HG03520 (cell line): ENCODE measurements at regions not wholly inside any gene's neighbourhood (a gene's known extent, or its start where the extent isn't known, plus 50 kb on each side); places are given as distances from the start of the nearest gene placed in this dataset.

ENCODE experiments used
- ATAC-seq: cut with Tn5 transposase; IDR thresholded peaks from one replicate; pipeline ENCODE4 v1.9.1; 2021; ENCODE audit warnings: mild to moderate bottlenecking, moderate library complexity; ENCODE audit not compliant: unreplicated experiment

GRCh38 chr9:90400091-90400490, 242.5 kb downstream of the DIRAS2 start:
- no peak for ATAC-seq

DNA sequence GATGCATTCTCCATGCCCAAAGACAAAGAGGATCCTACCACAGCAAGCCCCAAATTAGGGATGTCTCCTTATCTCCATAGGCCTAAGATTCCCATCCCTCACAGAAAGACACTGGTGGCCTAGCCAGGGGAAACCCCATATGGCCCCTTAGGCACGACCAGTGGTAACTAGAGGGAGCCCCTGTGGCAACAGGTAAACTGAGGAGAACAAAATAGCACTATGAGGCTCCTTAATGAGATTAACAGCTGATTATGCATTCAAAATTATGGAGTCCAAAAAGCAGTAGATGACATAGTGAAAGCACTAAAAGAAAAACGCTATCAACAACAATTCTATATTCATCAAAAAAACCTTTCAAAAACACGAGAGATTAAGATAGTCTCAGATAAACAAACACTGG, 234.0 kb downstream of the DIRAS2 start:
- no peak for ATAC-seq

GRCh38 chr9:90419221-90419851, 223.3 kb downstream of the DIRAS2 start:
- ATAC-seq, result no peak

- no peak for ATAC-seq
Observed at GRCh38 chr9:90420211-90420610, 222.4 kb downstream of the DIRAS2 start.

DNA sequence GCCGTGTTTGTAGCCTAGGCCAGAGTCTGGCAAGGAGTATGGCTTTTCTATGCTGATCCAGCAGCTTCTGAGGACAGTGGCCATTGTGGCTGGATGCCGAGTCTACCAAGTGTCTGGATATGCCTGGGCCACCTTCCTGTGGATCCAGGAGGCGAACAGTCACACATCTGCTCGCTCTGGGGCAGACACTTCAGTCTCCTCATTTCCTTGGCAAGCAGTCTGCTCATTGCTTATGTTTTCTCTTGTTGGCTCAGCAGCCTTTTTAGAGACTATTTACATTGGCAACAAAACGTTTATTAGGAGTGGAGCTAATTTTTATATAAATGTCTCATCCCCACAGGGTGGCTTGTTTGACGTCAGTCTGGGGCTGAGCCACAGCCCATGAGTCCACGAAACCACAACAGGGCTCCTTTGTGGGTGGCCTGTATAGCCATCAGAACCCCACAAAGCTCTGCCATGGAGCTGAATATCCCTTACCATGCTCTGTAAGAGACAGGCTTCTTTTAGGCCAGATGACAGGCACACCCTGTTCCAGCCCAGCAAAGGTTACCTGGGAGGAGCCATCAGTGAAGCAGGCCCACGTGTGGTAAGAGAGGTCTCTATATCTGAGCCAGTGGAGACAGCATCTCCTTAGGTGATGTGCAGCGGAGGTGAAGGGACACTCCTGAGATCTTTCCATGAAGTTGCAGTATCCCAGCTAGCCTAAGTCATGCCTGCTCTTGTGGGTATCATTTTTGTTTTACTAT, 221.7 kb downstream of the DIRAS2 start:
- no peak for ATAC-seq

DNA sequence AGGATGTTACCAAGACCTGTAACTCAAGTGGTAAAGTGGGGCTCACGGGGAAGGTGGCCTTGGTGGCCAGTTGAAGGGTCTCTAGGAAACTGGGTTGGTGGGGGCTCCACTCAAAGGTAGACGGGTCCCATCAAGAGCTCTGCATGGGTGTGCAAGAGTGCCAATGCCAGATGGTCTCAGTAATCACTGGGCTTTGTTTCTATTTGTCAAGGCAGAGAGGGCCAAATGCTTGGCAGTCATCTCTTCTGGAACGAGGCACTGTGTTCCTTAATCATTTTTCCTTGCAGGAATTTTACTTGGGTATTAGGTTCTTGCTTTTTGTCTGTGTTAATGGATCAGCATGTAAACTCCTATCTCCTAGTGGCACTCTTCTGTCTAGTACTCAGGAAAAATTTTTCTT, 220.8 kb downstream of the DIRAS2 start:
- no peak for ATAC-seq

DNA sequence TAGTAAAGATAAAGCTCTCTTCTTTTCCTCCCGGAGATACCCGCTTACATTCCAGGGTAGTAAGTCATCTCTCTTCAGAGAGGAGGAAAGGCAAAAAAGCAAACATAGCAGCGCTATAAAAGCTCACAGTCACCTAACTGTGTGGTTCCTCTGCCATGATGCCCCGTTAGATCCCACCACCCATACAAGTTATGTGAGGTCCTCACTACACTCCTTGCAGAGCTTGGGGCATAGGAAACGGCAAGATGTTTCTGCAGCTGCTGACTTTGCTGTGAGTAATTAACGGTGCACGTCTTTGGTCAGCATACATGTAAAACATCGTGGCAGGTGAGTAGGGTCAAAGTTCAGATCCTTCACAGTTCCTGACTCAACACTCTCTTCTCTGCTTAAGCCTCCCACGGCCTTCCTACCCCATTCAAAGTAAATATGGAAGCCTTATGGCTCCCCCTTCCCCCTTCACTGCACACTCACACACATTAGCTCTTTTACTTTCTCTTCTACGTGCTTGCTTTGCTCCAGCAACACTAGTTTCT, 218.9 kb downstream of the DIRAS2 start:
- no peak for ATAC-seq

- no peak for ATAC-seq
Observed at GRCh38 chr9:90428517-90428916, 214.1 kb downstream of the DIRAS2 start.

GRCh38 chr9:90432951-90433350, 209.7 kb downstream of the DIRAS2 start:
- no peak for ATAC-seq

- no peak for ATAC-seq
Observed at GRCh38 chr9:90433398-90433941, 209.2 kb downstream of the DIRAS2 start.

DNA sequence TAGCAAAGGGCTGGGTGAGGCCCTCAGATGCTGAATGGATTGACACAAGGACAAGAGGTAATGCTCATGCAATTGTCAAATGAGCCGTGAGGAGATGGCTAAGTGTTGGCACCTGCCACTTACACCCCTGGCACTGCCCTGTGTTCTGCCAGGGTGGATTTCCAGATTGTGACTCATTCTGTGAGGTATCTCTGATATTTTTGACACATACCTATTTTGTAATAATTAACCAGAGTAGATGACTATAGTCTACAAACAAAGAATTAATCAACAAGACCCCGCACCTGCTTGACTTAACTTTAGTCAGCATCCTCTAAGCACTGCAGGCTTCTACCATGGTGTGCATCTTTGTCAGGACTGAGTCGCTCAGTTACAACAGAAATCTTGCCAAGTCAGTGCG, 200.8 kb downstream of the DIRAS2 start:
- ATAC-seq, result no peak

DNA sequence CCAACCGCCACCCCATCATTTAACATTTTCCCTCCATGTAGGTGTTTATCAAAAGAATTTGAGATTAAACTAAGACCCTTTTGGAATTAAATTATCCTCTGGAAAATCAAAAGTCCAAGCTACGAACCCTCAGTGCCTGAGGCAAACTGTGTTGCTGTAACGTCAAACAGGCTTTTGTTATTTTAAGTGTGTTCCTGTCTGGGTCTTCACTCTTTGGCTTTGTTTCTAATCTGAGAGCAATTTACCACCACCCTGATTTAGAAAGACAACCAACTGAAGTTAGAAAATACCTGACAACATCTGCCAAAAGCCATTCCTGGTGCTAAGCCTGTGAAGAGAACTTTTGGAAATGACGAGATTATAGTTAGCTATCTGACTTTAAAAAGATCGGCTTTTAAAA, 199.9 kb downstream of the DIRAS2 start:
- no peak for ATAC-seq

DNA sequence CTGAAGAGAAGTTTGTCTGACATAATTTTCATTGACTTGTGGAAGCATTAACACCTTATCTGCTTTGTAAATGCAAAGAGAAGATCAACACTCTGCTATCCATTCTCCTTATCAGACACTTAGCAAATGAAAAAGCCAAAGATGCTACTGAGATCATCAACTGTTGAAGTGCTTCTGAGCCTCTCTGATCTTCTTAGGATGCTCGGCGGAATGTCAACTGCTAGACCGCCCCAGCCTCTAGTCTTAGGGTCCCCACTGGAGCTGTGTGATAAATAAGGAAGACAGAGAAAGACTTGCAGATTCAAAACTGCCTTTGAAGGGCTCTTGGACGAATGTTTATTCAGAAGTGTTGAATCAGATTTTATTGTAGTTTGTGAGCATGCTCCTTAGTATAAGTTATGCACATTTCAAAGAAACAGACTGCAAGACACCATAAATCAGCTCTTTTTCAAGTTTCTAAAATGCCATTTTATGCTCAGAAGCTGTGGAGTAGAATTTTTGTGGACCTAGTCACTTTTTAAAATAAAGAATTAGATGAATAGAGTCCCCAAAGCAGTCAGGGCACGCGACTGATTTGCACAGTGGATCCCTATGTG, 197.9 kb downstream of the DIRAS2 start:
- no peak for ATAC-seq

- no peak for ATAC-seq
Observed at GRCh38 chr9:90445391-90445790, 197.2 kb downstream of the DIRAS2 start.

GRCh38 chr9:90446200-90446948, 196.2 kb downstream of the DIRAS2 start:
- no peak for ATAC-seq

DNA sequence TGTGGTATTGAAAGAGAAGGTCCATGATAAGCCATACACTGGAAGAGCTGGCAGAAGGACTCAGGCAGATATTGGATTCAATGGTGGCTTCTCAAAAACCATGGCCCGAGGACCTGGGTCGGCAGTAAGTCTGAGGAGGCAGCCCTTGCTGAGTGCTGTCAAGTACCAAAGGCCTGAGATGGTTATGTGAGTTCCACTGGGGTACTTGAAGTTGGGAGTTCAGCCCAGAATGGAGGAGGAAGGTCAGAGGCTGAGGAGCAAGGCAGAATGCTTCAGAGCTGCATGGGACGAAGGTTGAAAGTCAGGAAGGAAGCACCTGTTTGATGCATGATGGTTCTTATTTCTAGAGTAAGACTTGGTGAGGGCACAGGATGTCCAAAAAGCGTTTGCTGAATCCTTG, 194.9 kb downstream of the DIRAS2 start:
- no peak for ATAC-seq

DNA sequence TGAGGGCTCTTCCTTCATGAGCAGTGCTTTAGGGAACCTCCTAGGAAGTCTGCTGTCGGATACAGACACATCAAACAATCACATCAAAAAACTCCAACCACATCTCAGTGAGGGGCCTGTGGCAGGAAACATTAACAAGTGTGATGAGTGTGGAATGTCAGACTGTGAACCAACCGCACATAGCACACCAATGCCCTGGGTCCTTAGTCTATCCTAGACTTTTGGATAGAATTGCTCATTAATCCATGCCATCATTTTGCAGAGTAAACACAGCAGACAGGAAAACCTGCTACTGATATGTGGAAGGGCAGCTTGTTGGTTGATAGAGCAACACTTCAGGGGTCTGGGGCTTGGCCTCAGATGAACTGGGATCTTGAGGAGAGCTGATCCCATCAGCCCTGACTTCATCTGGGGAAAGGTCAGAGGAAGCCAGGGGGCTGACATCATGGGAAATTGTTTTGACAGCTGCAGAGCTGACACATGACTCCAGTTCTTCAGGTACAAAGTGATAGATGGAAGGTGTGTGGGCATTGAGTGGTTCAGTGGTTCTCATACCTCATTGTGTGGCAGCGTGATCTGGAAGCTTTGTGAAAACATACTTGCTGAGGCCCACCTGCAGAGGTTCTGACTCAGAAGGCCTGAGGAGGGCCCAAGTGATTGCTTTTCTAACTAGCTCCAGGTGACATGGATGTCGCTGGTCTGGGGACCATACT, 193.3 kb downstream of the DIRAS2 start:
- no peak for ATAC-seq

GRCh38 chr9:90451804-90452203, 190.8 kb downstream of the DIRAS2 start:
- ATAC-seq, result no peak

- ATAC-seq, result no peak
Observed at GRCh38 chr9:90455316-90455715, 187.3 kb downstream of the DIRAS2 start.

DNA sequence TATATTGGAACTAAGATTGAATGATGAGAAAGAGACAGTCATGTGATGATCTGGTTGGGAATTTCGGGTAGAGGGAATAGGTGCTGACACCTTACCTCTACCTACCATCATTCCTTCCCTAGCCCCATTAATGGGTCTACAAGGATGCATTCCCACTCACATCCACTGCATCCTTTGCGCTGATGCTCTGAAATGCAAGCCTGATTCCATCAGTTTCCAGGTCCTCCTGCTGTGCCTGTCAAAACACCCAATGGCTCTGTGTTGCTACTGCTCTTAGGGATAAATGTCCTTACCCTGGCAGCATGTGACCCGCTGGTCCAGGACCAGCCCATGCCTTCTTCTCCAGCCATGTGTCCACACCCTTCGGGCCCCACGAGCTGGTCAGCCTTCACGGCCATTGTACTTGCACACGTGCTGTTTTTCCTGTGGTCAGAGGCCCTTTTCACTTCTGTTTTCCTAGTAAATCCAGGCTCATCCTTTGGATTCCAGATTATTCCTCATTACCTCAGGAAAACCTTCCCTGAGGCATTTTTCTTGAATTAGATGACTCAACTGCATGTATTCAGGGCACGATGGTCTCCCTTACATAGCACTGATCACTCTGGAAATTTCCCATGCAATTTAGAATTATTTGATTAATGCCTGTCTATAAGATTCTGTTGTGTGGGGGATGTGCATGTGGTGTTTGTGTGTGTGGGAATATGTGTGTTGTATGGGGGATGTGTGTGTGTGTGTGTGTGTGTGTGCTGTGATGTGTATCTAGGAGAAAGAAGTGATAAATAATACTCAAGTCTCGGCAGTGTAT, 185.0 kb downstream of the DIRAS2 start:
- no peak for ATAC-seq
